ENCODE measurements at regions not wholly inside any gene's neighbourhood (a gene's known extent, or its start where the extent isn't known, plus 50 kb on each side); places are given as distances from the start of the nearest gene placed in this dataset.

- H3K4me3 ChIP-seq (ENCODE audit: low read depth, low read length) = no peak overlapping the region
- no peak for DNase-seq (ENCODE audit: low read depth)
Measured at GRCh38 chr11:106468531-106468930, 391.1 kb downstream of the AASDHPPT start.

- DNase-seq (ENCODE audit: low read depth) = no peak
Measured at GRCh38 chr11:106470230-106470629, 392.8 kb downstream of the AASDHPPT start.

GRCh38 chr11:106471276-106471675, 393.8 kb downstream of the AASDHPPT start:
- DNase-seq (ENCODE audit: low read depth) = no peak
- H3K4me3 ChIP-seq (ENCODE audit: low read depth, low read length) = no peak overlapping the region

More at GRCh38 chr11:106470230-106470629, 392.8 kb downstream of the AASDHPPT start:
- no peak overlapping the region for H3K4me3 ChIP-seq (ENCODE audit: low read depth, low read length)

GRCh38 chr11:106473089-106473722, 395.7 kb downstream of the AASDHPPT start:
- peak; percentile 59 for DNase-seq (ENCODE audit: low read depth)
- no peak overlapping the region for H3K4me3 ChIP-seq (ENCODE audit: low read depth, low read length)

- no peak for DNase-seq (ENCODE audit: low read depth)
- no peak overlapping the region for H3K4me3 ChIP-seq (ENCODE audit: low read depth, low read length)
Measured at GRCh38 chr11:106474274-106474673, 396.8 kb downstream of the AASDHPPT start.

GRCh38 chr11:106475181-106475580, 397.7 kb downstream of the AASDHPPT start:
- no peak for DNase-seq (ENCODE audit: low read depth)
- no peak overlapping the region for H3K4me3 ChIP-seq (ENCODE audit: low read depth, low read length)

GRCh38 chr11:106477776-106478175, 400.3 kb downstream of the AASDHPPT start:
- no peak for DNase-seq (ENCODE audit: low read depth)
- no peak overlapping the region for H3K4me3 ChIP-seq (ENCODE audit: low read depth, low read length)

GRCh38 chr11:106479646-106480045, 402.2 kb downstream of the AASDHPPT start:
- DNase-seq (ENCODE audit: low read depth) = no peak
- no peak overlapping the region for H3K4me3 ChIP-seq (ENCODE audit: low read depth, low read length)

GRCh38 chr11:106480581-106481190, 403.2 kb downstream of the AASDHPPT start:
- DNase-seq (ENCODE audit: low read depth) = no peak
- no peak overlapping the region for H3K4me3 ChIP-seq (ENCODE audit: low read depth, low read length)

GRCh38 chr11:106482917-106483785, 405.7 kb downstream of the AASDHPPT start:
- DNase-seq (ENCODE audit: low read depth) = peak; percentile 63
- no peak overlapping the region for H3K4me3 ChIP-seq (ENCODE audit: low read depth, low read length)

GRCh38 chr11:106491751-106492150, 414.3 kb downstream of the AASDHPPT start:
- no peak for DNase-seq (ENCODE audit: low read depth)

GRCh38 chr11:106493751-106494150, 416.3 kb downstream of the AASDHPPT start:
- DNase-seq (ENCODE audit: low read depth) = no peak
- no peak overlapping the region for H3K4me3 ChIP-seq (ENCODE audit: low read depth, low read length)

More at GRCh38 chr11:106491751-106492150, 414.3 kb downstream of the AASDHPPT start:
- no peak overlapping the region for H3K4me3 ChIP-seq (ENCODE audit: low read depth, low read length)

GRCh38 chr11:106495046-106495445, 417.6 kb downstream of the AASDHPPT start:
- no peak overlapping the region for H3K4me3 ChIP-seq (ENCODE audit: low read depth, low read length)
- DNase-seq (ENCODE audit: low read depth) = no peak

GRCh38 chr11:106496677-106497076, 419.2 kb downstream of the AASDHPPT start:
- no peak for DNase-seq (ENCODE audit: low read depth)
- no peak overlapping the region for H3K4me3 ChIP-seq (ENCODE audit: low read depth, low read length)

- DNase-seq (ENCODE audit: low read depth) = no peak
- no peak overlapping the region for H3K4me3 ChIP-seq (ENCODE audit: low read depth, low read length)
Measured at GRCh38 chr11:106497321-106497720, 419.9 kb downstream of the AASDHPPT start.

GRCh38 chr11:106497822-106498221, 420.4 kb downstream of the AASDHPPT start:
- DNase-seq (ENCODE audit: low read depth) = no peak
- no peak overlapping the region for H3K4me3 ChIP-seq (ENCODE audit: low read depth, low read length)

GRCh38 chr11:106503901-106504300, 426.4 kb downstream of the AASDHPPT start:
- no peak for DNase-seq (ENCODE audit: low read depth)
- H3K4me3 ChIP-seq (ENCODE audit: low read depth, low read length) = no peak overlapping the region

GRCh38 chr11:106507645-106508306, 430.3 kb downstream of the AASDHPPT start:
- H3K4me3 ChIP-seq (ENCODE audit: low read depth, low read length) = no peak overlapping the region
- DNase-seq (ENCODE audit: low read depth) = no peak

- no peak overlapping the region for H3K4me3 ChIP-seq (ENCODE audit: low read depth, low read length)
- DNase-seq (ENCODE audit: low read depth) = no peak
Measured at GRCh38 chr11:106514706-106515105, 437.2 kb downstream of the AASDHPPT start.

GRCh38 chr11:106517426-106517825, 440.0 kb downstream of the AASDHPPT start:
- DNase-seq (ENCODE audit: low read depth) = no peak
- H3K4me3 ChIP-seq (ENCODE audit: low read depth, low read length) = no peak overlapping the region
